ENCODE measurements at regions not wholly inside any gene's neighbourhood (a gene's known extent, or its start where the extent isn't known, plus 50 kb on each side); places are given as distances from the start of the nearest gene placed in this dataset.

DNA sequence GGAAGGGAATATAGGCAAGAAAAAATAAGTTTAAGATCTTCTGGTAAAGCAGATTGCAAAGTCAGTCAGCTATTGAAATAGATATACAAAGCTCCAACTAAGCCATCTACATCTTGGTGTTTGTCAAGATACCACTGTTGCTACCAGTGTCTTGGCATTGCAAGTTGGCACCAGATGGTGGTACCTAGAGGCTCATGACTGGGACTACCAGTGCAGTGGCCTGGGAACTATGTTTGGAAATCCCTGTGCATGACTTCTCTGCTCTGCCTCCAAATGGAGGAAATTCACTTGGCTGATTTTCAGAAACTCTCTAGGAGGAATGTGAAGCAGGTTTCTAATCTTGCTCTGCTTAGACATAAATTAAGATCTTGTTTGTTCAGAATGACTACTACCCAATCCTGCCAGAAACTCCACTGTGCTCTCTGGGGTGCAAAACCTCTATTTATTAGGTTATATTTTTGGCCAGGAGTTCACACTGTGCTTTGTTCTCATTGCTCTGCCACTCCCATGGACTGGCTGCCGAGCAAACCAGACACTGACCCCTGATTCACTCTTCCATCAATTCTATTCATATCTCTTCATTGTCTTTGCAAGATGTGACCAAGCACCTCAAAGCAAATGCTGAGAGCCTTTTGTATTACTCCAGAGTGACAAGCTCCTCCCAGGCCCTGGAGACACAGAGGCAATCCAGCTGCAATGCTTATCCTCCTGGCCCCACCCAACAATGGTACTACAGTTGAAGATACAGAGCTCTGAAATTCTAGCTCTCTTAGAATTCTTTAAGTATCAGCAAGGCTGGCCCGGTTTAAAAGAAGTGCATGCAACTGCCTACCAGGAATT lies 272.3 kb upstream of the FGF16 start:
- TF ChIP-seq, protein P1, sequence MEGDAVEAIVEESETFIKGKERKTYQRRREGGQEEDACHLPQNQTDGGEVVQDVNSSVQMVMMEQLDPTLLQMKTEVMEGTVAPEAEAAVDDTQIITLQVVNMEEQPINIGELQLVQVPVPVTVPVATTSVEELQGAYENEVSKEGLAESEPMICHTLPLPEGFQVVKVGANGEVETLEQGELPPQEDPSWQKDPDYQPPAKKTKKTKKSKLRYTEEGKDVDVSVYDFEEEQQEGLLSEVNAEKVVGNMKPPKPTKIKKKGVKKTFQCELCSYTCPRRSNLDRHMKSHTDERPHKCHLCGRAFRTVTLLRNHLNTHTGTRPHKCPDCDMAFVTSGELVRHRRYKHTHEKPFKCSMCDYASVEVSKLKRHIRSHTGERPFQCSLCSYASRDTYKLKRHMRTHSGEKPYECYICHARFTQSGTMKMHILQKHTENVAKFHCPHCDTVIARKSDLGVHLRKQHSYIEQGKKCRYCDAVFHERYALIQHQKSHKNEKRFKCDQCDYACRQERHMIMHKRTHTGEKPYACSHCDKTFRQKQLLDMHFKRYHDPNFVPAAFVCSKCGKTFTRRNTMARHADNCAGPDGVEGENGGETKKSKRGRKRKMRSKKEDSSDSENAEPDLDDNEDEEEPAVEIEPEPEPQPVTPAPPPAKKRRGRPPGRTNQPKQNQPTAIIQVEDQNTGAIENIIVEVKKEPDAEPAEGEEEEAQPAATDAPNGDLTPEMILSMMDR (tag by site-specific recombination; IDR thresholded peaks at IDR 0.05) = no peak
- TF ChIP-seq ZNF391 (tag by site-specific recombination; IDR thresholded peaks at IDR 0.05; ENCODE audit: borderline replicate concordance, low read depth) = no peak
- TF ChIP-seq ZNF214 (tag by site-specific recombination; IDR thresholded peaks at IDR 0.05; ENCODE audit: borderline replicate concordance) = no peak
- TF ChIP-seq, protein P2, sequence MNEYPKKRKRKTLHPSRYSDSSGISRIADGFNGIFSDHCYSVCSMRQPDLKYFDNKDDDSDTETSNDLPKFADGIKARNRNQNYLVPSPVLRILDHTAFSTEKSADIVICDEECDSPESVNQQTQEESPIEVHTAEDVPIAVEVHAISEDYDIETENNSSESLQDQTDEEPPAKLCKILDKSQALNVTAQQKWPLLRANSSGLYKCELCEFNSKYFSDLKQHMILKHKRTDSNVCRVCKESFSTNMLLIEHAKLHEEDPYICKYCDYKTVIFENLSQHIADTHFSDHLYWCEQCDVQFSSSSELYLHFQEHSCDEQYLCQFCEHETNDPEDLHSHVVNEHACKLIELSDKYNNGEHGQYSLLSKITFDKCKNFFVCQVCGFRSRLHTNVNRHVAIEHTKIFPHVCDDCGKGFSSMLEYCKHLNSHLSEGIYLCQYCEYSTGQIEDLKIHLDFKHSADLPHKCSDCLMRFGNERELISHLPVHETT (tag by site-specific recombination; IDR thresholded peaks at IDR 0.05) = no peak
